GM23338 (cell line): ENCODE measurements at regions not wholly inside any gene's neighbourhood (a gene's known extent, or its start where the extent isn't known, plus 50 kb on each side); places are given as distances from the start of the nearest gene placed in this dataset.

ENCODE experiments used
- ATAC-seq: fragments of 200-7000 bp; cut with Tn5 transposase; 3 replicates; pipeline ENCODE4 v1.9.1; 2020
- DNase-seq: peaks from one replicate; pipeline ENCODE4 v3.0.0-alpha.2; 2015; ENCODE audit warnings: low spot score
- H2AFZ ChIP-seq: fragments of 200-600 bp; sonication (generic); 2 replicates; pipeline ENCODE4 v1.8.0; 2016; ENCODE audit warnings: antibody characterized with exemption, mild to moderate bottlenecking, moderate library complexity
- H3F3A ChIP-seq: fragments of 200-600 bp; sonication (generic); replicated peaks from 2 replicates; pipeline ENCODE4 v1.8.0; 2017; ENCODE audit warnings: antibody characterized with exemption, mixed run types, low read depth
- H3K27ac ChIP-seq: fragments of 200-600 bp; sonication (generic); 2 replicates; pipeline ENCODE4 v1.6.1; 2016; ENCODE audit warnings: low read depth
- H3K27me3 ChIP-seq: fragments of 200-600 bp; sonication (generic); 2 replicates; pipeline ENCODE4 v1.8.0; 2016; ENCODE audit warnings: mild to moderate bottlenecking, mixed run types, moderate library complexity; ENCODE audit not compliant: insufficient read depth
- H3K36me3 ChIP-seq: fragments of 200-600 bp; sonication (generic); 2 replicates; pipeline ENCODE4 v1.8.0; 2016; ENCODE audit warnings: mild to moderate bottlenecking; ENCODE audit not compliant: insufficient read depth
- H3K4me1 ChIP-seq: fragments of 200-600 bp; sonication (generic); 2 replicates; pipeline ENCODE4 v1.8.0; 2016; ENCODE audit warnings: mild to moderate bottlenecking, moderate library complexity; ENCODE audit not compliant: insufficient read depth
- H3K4me2 ChIP-seq: fragments of 200-600 bp; sonication (generic); 2 replicates; pipeline ENCODE4 v1.7.1; 2017; ENCODE audit warnings: mixed run types
- H3K4me3 ChIP-seq: fragments of 200-600 bp; sonication (generic); 2 replicates; pipeline ENCODE4 v1.6.1; 2016; ENCODE audit warnings: mixed run types
- H3K79me2 ChIP-seq: fragments of 200-600 bp; sonication (generic); replicated peaks from 2 replicates; pipeline ENCODE4 v1.8.0; 2017; ENCODE audit warnings: mild to moderate bottlenecking; ENCODE audit not compliant: insufficient read depth
- H3K9me2 ChIP-seq: fragments of 200-600 bp; sonication (generic); 2 replicates; pipeline ENCODE4 v1.8.0; 2017; ENCODE audit not compliant: insufficient read depth
- H4K20me1 ChIP-seq: fragments of 200-600 bp; sonication (generic); replicated peaks from 2 replicates; pipeline ENCODE4 v1.8.0; 2017; ENCODE audit warnings: mild to moderate bottlenecking; ENCODE audit not compliant: insufficient read depth
- H3K27ac Mint-ChIP-seq: 2 replicates; pipeline ENCODE4 v1.8.0; 2020; ENCODE audit warnings: inconsistent platforms, mild to moderate bottlenecking, moderate library complexity, mixed read lengths
- H3K27me3 Mint-ChIP-seq: 3 replicates; pipeline ENCODE4 v1.8.0; 2022; ENCODE audit warnings: low read depth, mild to moderate bottlenecking, moderate library complexity, mixed read lengths, inconsistent platforms; ENCODE audit not compliant: insufficient read depth, poor library complexity
- H3K36me3 Mint-ChIP-seq: 3 replicates; pipeline ENCODE4 v1.8.0; 2021; ENCODE audit warnings: low read depth, mild to moderate bottlenecking, inconsistent platforms, moderate library complexity, mixed read lengths
- H3K4me1 Mint-ChIP-seq: 3 replicates; pipeline ENCODE4 v1.8.0; 2020; ENCODE audit warnings: mild to moderate bottlenecking, inconsistent platforms, mixed read lengths
- H3K4me3 Mint-ChIP-seq: 3 replicates; pipeline ENCODE4 v1.8.0; 2021; ENCODE audit warnings: moderate library complexity, mild to moderate bottlenecking, inconsistent platforms, mixed read lengths
- H3K9me3 Mint-ChIP-seq: 3 replicates; pipeline ENCODE4 v1.8.0; 2020; ENCODE audit warnings: moderate library complexity, mild to moderate bottlenecking, inconsistent platforms, mixed read lengths
- ETS1 ChIP-seq: IDR thresholded peaks from 2 replicates; pipeline ENCODE4 v1.6.1; 2016; ENCODE audit warnings: antibody characterized with exemption
- EZH2 ChIP-seq: fragments of 200-600 bp; sonication (generic); IDR thresholded peaks from one replicate; pipeline ENCODE4 v1.8.0; 2017; ENCODE audit warnings: antibody characterized with exemption, mild to moderate bottlenecking, low read depth; ENCODE audit not compliant: unreplicated experiment
- EZH2phosphoT487 ChIP-seq: fragments of 200-600 bp; sonication (generic); IDR thresholded peaks from one replicate; pipeline ENCODE4 v1.8.1; 2018; ENCODE audit warnings: antibody characterized with exemption; ENCODE audit not compliant: unreplicated experiment
- JUNB ChIP-seq: IDR thresholded peaks from one replicate; pipeline ENCODE4 v1.6.1; 2016; ENCODE audit warnings: antibody characterized with exemption; ENCODE audit not compliant: unreplicated experiment
- STAT1 ChIP-seq: IDR thresholded peaks from one replicate; pipeline ENCODE4 v1.6.1; 2016; ENCODE audit warnings: antibody characterized with exemption; ENCODE audit not compliant: unreplicated experiment
- TF ChIP-seq, protein P1 (sequence below): IDR thresholded peaks from one replicate; pipeline ENCODE4 v1.6.1; 2018; ENCODE audit warnings: antibody characterized with exemption; ENCODE audit not compliant: unreplicated experiment
- TF ChIP-seq, protein P2 (sequence below), 2 experiments: fragments of 200-600 bp in 1 of 2; sonication (generic) in 1 of 2; conservative IDR thresholded peaks; 2 replicates each; pipeline versions ENCODE4 v1.5.1 to v1.6.1; 2016 to 2017; ENCODE audit warnings: antibody characterized with exemption in 2 of 2, low read depth in 2 of 2, mild to moderate bottlenecking in 2 of 2, moderate library complexity in 1 of 2
- TF ChIP-seq, protein P3 (sequence below): fragments of 250-450 bp; sonication (Bioruptor Pico); IDR thresholded peaks from 2 replicates; pipeline ENCODE4 v1.5.0; 2020; ENCODE audit warnings: mild to moderate bottlenecking, moderate library complexity

DNA sequence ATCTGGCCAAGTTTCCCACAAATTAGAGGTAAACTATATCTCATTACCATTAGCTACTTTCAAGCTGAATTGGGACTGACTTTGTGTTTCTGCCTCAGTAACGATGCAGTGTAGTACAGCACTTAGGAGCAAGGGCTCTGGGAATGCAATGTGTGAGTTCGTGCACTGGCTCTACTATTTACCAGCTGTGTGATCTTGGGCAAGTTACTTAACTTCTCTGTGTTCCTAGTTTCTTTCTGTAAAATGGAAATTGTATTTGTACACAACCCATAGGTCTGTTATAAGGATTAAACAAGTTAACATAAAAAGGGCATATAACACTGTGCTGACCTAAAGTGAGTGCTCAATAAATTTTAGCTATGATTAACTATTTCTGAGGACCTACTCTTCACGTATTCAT is 65.0 kb upstream of the CSF1 start:
- Mint-ChIP-seq H3K4me3 (no peak overlapping the region), H3K27me3 (no peaks in the 10 kb centered on the region), H3K4me1 (no peaks in the 10 kb centered on the region), H3K36me3 (peaks cover 4% of the 10 kb centered on the region; the same call in 1 of the 3 replicates), H3K9me3 (peaks cover 10% of the 10 kb centered on the region; the same call in 2 of the 3 replicates), H3K27ac (no peak overlapping the region)
- no peak overlapping the region for H3K4me2 ChIP-seq
- no peaks in the 10 kb centered on the region; the same call in 1 of the 2 replicates for H4K20me1 ChIP-seq
- H3K36me3 ChIP-seq: no peaks in the 10 kb centered on the region
- no peaks in the 10 kb centered on the region for H3F3A ChIP-seq
- no peak overlapping the region for H3K4me3 ChIP-seq
- H3K9me2 ChIP-seq: peaks cover 6% of the 10 kb centered on the region; the same call in 1 of the 2 replicates
- H3K27ac ChIP-seq: no peak overlapping the region
- no peaks in the 10 kb centered on the region for H3K4me1 ChIP-seq
- no peak overlapping the region for H2AFZ ChIP-seq
- H3K79me2 ChIP-seq: no peaks in the 10 kb centered on the region
- TF ChIP-seq, protein P1, sequence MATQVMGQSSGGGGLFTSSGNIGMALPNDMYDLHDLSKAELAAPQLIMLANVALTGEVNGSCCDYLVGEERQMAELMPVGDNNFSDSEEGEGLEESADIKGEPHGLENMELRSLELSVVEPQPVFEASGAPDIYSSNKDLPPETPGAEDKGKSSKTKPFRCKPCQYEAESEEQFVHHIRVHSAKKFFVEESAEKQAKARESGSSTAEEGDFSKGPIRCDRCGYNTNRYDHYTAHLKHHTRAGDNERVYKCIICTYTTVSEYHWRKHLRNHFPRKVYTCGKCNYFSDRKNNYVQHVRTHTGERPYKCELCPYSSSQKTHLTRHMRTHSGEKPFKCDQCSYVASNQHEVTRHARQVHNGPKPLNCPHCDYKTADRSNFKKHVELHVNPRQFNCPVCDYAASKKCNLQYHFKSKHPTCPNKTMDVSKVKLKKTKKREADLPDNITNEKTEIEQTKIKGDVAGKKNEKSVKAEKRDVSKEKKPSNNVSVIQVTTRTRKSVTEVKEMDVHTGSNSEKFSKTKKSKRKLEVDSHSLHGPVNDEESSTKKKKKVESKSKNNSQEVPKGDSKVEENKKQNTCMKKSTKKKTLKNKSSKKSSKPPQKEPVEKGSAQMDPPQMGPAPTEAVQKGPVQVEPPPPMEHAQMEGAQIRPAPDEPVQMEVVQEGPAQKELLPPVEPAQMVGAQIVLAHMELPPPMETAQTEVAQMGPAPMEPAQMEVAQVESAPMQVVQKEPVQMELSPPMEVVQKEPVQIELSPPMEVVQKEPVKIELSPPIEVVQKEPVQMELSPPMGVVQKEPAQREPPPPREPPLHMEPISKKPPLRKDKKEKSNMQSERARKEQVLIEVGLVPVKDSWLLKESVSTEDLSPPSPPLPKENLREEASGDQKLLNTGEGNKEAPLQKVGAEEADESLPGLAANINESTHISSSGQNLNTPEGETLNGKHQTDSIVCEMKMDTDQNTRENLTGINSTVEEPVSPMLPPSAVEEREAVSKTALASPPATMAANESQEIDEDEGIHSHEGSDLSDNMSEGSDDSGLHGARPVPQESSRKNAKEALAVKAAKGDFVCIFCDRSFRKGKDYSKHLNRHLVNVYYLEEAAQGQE: no peak
- TF ChIP-seq EZH2 (no peak), JUNB (no peak), ETS1 (no peak), EZH2phosphoT487 (no peak)
- no peak for DNase-seq
- ATAC-seq: no peak
- H3K27me3 ChIP-seq: no peaks in the 10 kb centered on the region

- peaks cover 4% of the 10 kb centered on the region; the same call in 1 of the 3 replicates for H3K36me3 Mint-ChIP-seq
- TF ChIP-seq, protein P2, sequence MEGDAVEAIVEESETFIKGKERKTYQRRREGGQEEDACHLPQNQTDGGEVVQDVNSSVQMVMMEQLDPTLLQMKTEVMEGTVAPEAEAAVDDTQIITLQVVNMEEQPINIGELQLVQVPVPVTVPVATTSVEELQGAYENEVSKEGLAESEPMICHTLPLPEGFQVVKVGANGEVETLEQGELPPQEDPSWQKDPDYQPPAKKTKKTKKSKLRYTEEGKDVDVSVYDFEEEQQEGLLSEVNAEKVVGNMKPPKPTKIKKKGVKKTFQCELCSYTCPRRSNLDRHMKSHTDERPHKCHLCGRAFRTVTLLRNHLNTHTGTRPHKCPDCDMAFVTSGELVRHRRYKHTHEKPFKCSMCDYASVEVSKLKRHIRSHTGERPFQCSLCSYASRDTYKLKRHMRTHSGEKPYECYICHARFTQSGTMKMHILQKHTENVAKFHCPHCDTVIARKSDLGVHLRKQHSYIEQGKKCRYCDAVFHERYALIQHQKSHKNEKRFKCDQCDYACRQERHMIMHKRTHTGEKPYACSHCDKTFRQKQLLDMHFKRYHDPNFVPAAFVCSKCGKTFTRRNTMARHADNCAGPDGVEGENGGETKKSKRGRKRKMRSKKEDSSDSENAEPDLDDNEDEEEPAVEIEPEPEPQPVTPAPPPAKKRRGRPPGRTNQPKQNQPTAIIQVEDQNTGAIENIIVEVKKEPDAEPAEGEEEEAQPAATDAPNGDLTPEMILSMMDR (conservative IDR thresholded peaks at IDR 0.05; ENCODE audit: low read depth in 2 of 2): no peak
- TF ChIP-seq STAT1 (no peak), ETS1 (no peak)
- TF ChIP-seq, protein P3, sequence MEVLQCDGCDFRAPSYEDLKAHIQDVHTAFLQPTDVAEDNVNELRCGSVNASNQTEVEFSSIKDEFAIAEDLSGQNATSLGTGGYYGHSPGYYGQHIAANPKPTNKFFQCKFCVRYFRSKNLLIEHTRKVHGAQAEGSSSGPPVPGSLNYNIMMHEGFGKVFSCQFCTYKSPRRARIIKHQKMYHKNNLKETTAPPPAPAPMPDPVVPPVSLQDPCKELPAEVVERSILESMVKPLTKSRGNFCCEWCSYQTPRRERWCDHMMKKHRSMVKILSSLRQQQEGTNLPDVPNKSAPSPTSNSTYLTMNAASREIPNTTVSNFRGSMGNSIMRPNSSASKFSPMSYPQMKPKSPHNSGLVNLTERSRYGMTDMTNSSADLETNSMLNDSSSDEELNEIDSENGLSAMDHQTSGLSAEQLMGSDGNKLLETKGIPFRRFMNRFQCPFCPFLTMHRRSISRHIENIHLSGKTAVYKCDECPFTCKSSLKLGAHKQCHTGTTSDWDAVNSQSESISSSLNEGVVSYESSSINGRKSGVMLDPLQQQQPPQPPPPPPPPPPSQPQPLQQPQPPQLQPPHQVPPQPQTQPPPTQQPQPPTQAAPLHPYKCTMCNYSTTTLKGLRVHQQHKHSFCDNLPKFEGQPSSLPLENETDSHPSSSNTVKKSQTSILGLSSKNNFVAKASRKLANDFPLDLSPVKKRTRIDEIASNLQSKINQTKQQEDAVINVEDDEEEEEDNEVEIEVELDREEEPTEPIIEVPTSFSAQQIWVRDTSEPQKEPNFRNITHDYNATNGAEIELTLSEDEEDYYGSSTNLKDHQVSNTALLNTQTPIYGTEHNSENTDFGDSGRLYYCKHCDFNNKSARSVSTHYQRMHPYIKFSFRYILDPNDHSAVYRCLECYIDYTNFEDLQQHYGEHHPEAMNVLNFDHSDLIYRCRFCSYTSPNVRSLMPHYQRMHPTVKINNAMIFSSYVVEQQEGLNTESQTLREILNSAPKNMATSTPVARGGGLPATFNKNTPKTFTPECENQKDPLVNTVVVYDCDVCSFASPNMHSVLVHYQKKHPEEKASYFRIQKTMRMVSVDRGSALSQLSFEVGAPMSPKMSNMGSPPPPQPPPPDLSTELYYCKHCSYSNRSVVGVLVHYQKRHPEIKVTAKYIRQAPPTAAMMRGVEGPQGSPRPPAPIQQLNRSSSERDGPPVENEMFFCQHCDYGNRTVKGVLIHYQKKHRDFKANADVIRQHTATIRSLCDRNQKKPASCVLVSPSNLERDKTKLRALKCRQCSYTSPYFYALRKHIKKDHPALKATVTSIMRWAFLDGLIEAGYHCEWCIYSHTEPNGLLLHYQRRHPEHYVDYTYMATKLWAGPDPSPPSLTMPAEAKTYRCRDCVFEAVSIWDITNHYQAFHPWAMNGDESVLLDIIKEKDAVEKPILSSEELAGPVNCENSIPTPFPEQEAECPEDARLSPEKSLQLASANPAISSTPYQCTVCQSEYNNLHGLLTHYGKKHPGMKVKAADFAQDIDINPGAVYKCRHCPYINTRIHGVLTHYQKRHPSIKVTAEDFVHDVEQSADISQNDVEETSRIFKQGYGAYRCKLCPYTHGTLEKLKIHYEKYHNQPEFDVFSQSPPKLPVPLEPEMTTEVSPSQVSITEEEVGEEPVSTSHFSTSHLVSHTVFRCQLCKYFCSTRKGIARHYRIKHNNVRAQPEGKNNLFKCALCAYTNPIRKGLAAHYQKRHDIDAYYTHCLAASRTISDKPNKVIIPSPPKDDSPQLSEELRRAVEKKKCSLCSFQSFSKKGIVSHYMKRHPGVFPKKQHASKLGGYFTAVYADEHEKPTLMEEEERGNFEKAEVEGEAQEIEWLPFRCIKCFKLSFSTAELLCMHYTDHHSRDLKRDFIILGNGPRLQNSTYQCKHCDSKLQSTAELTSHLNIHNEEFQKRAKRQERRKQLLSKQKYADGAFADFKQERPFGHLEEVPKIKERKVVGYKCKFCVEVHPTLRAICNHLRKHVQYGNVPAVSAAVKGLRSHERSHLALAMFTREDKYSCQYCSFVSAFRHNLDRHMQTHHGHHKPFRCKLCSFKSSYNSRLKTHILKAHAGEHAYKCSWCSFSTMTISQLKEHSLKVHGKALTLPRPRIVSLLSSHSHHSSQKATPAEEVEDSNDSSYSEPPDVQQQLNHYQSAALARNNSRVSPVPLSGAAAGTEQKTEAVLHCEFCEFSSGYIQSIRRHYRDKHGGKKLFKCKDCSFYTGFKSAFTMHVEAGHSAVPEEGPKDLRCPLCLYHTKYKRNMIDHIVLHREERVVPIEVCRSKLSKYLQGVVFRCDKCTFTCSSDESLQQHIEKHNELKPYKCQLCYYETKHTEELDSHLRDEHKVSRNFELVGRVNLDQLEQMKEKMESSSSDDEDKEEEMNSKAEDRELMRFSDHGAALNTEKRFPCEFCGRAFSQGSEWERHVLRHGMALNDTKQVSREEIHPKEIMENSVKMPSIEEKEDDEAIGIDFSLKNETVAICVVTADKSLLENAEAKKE (CRISPR knock-in tag): no peak
Measured at GRCh38 chr1:109844609-109845008, 66.0 kb upstream of the CSF1 start.

More at GRCh38 chr1:109844609-109845008, 66.0 kb upstream of the CSF1 start:
- no peak overlapping the region for H3K27ac ChIP-seq
- H3K79me2 ChIP-seq: no peaks in the 10 kb centered on the region
- H3K4me3 ChIP-seq: no peak overlapping the region
- peaks cover 6% of the 10 kb centered on the region; the same call in 1 of the 2 replicates for H3K9me2 ChIP-seq
- H3F3A ChIP-seq: no peaks in the 10 kb centered on the region
- no peaks in the 10 kb centered on the region; the same call in 1 of the 2 replicates for H4K20me1 ChIP-seq
- H3K27ac Mint-ChIP-seq: no peak overlapping the region
- H3K4me1 Mint-ChIP-seq: no peaks in the 10 kb centered on the region
- H3K4me2 ChIP-seq: no peak overlapping the region
- no peak overlapping the region for H3K4me3 Mint-ChIP-seq
- H3K36me3 ChIP-seq: no peaks in the 10 kb centered on the region
- no peaks in the 10 kb centered on the region for H3K27me3 Mint-ChIP-seq
- no peaks in the 10 kb centered on the region for H3K27me3 ChIP-seq
- no peak overlapping the region for H2AFZ ChIP-seq
- H3K4me1 ChIP-seq: no peaks in the 10 kb centered on the region
- DNase-seq (no peak), ATAC-seq (no peak)
- peaks cover 13% of the 10 kb centered on the region for H3K9me3 Mint-ChIP-seq
